Ecto neural progenitor cell (in vitro differentiated cells): ENCODE measurements at regions not wholly inside any gene's neighbourhood (a gene's known extent, or its start where the extent isn't known, plus 50 kb on each side); places are given as distances from the start of the nearest gene placed in this dataset.
"Not testable (repeated sequence)": the region's sequence is repeated elsewhere in the genome, so short reads cannot be mapped to it uniquely, and the experiment has no call there.

Experiments used
- DNase-seq: peaks from one replicate; pipeline ENCODE4 v3.0.0-alpha.2; 2018; ENCODE audit warnings: low spot score

DNA sequence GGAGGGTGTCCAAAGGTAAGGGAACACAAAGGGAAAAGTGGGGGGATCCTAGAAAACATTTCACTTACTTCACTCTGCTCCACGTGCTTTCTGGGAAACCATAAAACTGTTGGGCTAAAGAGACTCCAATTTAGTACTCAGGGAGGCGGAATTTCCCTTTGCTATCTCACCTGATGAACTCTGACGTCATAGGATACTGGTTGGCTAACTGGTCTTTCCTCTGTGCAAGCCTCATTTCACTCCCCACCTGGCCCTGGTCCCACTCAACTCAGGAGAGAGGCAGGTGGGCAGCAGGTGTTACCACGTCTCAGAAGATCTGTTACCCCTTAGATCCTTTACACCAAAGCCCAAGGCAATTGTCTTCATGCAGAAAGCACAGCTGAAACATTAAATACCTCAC lies 51.8 kb upstream of the PMAIP1 start:
- no peak for DNase-seq

DNA sequence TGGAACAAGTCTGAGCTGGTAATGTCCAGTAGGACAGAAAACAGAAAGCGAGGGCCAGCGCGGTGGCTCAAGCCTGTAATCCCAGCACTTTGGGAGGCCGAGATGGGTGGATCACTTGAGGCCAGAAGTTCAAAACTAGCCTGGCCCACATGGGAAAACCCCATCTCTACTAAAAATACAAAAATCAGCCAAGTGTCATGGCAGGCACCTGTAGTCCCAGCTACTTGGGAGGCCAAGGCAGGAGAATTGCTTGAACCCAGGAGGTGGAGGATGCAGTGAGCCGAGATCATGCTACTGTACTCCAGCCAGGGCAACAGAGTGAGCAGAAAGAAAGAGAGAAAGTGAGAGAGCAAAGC lies 52.3 kb upstream of the PMAIP1 start:
- DNase-seq = not testable (repeated sequence)

DNA sequence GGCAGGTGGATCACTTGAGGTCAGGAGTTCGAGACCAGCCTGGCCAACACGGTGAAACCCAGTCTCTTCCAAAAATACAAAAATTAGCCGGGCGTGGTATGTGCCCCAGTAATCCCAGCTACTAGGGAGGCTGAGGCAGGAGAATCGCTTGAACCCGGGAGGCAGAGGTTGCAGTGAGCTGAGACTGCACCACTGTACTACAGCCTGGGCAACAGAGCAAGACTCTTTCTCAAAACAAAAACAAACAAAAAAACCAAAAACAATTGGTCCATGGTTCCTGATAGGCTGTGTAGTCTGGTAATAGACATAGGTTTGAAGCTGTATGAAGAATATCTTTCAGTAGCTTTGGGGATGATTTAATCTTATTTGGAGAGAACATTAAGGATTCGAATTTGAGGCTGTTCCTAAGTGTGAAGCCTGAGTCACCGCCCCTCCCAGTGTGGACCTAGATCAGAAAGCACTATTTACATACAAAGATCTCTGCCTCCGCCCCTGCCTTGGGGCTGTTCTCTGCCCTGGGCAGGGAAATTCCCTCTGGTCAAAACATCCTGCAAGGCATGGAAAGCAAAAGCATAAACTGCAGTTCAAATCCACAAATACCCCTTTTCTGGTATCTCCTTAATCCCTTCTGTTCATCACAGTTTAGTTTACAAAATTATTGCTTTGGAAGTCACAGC lies 52.8 kb upstream of the PMAIP1 start:
- DNase-seq = no peak

DNA sequence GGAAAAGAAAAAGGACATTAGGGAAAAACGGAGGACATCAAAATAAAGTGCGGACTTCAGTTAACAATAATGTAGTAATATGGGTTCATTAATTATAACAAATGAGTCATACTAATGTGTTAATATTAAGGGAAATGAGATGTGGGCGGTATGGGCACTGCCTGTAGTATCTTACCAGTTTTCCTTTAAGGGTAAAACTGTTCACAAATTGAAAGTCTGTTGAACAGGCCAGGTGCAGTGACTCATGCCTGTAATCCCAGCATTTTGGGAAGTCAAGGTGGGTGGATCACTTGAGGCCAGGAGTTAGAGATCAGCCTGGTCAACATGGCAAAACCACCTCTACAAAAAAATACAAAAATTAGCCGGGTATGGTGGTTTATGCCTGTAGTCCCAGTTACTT lies 56.8 kb upstream of the PMAIP1 start:
- no peak for DNase-seq

DNA sequence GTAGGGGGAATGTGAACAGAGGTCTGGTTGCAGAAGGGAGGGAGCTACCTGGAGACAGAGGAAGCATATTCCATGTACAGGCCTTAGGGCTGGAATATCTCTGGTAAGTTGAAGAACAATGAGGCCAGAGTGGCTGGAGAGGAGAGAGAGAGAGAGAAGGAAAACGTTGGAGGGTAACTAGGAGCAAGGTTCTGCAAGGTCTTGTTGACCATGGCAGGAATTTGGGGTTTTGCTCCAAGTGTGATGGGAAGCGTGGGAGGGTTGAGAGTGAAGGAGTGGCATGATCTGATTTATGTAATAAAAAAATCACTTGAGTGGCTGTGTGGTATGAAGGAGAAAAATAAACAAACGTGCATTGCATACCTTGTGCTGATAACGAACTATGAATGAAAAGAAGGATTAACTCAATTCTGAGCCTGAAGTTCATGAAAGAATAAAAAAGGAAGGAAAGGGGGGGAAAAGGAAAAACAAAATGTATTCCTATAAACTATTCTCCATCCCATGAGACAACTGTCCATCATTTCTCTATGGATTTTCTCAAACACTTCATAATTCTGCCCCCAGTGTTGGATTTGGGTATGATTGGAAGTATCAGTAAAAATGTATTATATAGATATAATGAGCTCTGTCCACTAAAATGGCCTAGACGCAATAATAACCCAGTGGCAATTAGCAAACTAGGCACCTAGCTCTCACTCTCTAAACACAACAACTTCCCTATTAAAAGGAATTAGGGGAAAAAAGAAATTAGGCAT lies 59.7 kb upstream of the PMAIP1 start:
- no peak for DNase-seq

DNA sequence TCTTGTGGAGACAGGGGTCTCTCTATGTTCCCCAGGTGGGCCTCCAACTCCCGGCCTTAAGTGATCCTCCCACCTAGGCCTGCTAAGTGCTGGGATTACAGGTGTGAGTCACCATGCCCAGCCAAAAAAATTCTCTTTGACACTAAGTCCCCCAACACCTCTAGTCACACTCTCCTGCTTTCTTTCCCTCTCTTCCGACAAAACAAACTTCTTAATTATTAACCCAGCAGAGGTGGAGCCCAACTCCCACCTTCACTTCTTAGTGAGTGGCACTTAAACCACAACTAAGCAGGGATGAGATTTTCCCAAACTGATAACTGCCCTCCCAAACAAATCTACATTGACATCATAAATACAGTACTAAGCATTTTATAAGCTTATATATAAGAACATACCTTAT lies 60.5 kb upstream of the PMAIP1 start:
- no peak for DNase-seq

DNA sequence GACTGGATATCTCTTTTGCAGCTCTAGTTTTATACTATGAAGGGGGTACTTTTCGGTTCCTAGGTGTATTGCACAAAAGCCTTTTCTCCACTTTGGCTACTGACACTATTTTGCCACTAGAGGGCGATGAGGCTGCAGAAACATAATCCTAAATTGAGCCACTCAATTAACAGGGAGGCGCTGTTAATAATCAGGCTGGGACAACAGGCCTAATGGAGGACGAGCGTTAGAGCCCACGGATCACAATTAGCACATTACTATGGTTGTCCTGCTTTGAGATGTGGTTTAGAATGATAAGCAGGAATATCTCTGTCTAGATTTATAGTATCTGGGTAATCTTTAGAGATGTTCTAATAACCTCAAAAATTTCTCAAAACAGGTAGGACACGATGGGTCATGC lies 62.2 kb upstream of the PMAIP1 start:
- peak; percentile 51 for DNase-seq

DNA sequence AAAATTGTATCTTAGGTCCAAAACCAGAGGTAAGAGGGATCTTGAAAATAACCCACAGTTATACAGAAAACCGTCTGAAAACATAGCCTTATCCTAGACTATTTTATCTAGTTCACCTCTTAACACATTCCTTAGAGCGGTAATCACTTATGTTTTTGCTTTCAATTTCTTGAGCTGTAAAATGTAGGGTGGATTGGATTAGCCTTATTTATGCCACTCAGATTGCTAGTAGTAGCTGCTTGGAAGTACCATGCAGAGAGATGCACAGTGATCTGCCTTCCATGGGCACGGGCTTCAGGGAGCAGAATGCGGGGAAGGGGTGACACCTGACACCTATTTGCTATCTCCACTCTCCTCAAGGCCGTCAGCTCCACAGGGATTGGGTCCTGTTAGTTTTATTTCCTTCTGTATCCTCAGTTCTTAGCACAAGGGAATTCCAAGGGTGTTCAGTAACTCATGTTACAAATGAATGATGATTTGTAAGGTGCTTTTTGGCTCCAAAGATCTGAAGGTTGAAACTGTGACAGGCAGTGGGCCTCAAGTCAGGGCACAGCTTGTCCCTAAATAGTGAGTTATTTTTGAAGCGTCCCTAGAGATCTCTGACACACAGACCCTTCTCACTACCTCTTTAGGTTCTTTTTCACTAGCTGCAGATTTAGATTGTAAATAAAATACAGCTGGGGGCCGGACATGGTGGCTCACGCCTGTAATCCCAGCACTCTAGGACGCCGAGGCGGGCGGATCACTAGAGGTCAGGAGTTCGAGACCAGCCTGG lies 64.0 kb upstream of the PMAIP1 start:
- DNase-seq = no peak

DNA sequence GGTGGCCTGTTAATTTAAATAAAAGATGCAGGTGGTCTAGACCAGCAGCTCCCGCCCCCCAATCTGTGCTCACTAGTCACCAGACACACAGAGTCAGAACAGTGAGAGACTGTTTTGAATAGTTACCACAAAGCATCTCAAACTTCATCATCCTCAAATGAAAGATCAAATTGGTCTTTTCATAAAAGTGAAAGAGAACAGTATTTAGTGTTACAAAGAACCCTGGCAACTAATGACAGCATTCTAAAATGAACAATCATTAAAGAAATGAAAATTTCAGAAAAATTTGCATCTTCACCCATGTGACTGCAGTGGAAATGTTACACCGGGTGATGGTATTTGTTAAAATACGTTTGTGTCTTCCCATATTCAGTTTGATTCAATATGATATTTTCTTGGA lies 65.5 kb upstream of the PMAIP1 start:
- no peak for DNase-seq

DNA sequence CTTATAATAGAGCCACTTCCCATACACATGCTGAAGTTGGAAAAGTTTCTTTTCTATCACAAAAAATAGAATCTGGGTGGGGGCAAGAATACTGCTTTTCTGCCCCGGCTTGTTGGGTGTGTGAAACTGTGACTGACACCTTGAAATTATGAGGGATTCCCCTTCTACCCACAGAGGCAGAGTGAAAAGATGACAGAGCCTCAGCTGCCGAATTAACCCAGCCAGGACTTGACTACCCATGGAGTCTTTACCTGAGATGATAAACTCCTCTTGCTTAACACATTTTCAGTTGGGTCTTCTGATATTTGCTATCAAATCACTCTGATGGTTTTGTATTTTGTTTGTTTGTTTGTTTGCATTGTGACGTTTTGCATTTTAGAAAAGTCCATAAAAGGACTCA lies 66.0 kb upstream of the PMAIP1 start:
- DNase-seq = no peak

DNA sequence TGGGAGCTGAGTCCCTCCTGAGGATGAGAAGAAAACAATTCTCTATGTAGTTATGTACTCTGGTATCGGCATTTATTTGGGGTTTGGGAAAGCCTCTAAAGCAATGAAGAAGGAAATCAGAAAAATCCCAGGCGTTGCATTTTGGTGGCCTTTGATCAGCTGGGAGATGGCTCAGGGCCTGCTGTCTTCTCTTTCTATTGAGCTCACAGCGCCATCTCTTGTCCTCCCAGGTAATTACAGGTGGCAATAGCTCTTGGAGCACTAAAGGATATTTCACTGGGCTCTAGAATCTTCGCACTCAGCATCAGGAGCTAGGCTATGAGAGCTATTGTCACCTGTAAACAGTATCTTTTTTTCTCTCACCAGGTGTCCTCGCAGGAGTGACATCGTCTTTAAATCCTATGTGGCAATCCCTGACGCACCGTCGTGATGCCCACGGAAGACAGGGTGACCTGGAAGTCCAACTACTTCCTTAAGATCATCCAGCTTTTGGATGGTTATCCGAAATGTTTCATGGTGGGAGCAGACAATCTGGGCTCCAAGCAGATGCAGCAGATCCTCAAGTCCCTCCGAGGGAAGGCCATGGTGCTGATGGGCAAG lies 76.1 kb upstream of the PMAIP1 start:
- peak; percentile 80 for DNase-seq

DNA sequence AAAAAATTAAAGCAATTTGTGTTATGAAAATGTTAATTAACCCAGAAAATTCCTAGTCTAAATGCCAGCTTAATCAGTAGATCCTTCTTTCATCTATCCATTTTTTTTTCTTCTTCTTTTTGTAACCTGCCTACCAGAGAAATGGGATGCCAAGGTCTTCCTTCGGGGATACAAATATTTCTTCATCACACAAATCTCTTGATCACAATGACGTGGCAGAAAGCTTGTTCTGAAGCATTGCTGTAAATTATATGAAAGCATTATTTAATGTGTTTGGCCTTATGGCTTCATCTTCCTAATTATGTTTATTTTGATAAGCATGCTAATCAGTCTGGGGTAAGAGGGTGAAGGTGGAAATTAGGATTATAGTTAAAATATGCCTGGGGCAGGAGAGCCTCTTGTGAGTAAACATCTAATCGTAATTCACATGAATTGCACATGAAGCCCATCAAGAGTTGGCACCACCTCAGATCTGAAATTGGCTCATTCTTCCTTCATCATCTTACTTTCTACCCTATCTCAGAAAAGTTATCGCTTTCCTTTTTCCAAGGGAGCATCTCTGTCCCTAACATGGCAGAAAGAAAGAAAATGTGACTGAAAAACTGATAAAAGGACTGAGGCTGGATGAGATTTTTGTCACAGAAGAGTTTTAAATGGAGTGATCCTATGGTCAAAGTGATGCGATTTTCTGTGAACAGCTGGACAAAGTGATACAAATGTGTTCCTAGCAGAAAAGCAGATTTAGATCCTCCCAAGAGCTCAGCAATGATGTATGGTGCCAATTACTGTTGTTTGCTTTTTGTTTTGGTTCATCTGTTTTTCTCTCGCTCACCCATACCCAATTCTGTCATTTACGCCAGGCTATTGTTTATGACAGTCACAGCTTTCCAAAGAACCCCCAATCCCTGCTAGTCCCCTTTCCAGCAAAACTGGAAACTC lies 76.9 kb upstream of the PMAIP1 start:
- DNase-seq = no peak

DNA sequence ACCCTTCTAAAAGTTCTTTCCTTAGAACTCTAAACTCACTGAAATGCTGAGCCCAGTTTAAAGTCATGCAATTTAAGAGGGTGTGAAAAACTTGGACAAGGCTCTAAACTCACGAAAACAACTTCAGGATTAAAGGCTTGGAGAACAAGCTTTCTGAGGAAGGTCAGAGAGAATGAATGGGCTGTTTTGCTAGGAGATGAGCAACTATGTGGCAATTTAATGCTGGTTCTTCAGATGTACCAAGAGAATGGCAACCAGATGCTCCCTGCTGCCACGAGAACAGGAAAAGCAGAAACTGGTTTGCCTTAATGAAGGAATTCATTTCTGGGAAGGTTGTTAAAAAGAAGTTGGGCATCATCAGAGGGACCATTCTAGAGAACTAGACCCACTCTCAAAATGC lies 77.8 kb upstream of the PMAIP1 start:
- no peak for DNase-seq

DNA sequence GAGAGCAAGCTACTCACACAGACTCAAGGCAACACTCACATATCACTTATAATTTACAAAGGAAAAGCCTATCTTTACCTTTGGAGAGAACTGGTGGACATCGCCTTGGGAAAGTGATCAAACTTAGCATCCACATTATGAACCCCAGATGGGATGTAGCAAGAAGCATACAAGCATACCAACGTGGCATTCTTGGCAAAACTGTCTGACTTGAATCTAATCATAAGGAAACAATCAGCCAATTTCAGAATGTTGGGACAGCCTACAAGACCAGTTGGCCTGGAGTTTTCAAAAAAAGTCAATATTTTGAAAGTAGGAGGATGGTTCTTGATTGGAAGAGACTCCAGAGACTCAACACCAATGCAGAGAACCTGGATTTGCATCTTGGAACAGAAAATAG lies 79.1 kb upstream of the PMAIP1 start:
- no peak for DNase-seq

DNA sequence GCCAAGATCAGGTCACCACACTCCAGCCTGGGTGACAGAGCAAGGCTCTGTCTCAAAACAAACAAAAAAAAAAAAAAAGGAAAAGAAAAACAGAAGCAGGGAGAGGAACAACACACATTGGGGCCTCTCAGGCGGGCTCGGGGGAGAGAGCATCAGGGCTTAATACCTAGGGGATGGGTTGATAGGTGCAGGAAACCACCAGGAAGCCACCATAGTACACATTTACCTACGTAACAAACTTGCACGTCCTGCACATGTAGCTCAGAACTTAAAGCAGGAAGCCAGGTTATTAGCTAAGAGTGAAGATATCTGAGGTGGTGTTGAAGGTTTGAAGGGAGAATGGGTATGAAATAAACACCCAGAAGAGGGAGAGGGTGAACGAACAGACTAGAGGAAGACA lies 81.0 kb upstream of the PMAIP1 start:
- DNase-seq = no peak

DNA sequence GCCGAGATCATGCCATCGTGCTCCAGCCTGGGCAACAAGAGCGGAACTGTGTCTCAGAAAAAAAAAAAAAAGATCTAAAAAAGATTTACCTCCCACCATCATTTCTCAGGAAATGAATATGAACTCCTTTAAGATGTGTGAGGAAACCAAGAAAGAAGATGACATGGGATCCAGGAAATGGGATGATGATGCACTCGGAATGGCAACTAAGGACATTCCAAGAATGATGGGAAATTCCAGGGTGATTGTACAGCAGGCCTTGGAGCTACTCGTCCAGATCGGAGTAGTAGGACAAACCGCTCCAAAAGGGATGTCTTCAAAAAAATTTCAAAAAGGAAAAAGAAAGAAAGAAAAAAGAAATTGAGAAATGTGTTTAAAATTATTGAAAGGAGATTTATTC lies 84.9 kb upstream of the PMAIP1 start:
- no peak for DNase-seq

DNA sequence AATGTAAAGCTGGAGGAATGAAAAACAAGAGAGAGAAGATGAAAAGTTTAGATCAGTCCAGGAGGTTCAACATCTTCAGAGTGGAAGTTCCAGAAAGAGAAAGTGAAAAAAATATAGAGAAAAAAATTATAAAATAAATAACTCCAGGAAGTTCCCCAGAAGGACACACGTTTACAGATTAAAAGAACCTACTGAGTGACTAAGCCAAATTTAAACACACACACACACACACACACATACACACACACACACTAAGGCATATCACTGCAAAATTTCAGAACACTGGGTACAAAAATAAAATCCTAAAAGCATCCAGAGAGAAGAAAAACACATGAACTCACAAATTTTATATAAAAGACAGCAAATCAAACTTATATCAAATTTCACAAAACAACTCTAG lies 85.9 kb upstream of the PMAIP1 start:
- DNase-seq = no peak

DNA sequence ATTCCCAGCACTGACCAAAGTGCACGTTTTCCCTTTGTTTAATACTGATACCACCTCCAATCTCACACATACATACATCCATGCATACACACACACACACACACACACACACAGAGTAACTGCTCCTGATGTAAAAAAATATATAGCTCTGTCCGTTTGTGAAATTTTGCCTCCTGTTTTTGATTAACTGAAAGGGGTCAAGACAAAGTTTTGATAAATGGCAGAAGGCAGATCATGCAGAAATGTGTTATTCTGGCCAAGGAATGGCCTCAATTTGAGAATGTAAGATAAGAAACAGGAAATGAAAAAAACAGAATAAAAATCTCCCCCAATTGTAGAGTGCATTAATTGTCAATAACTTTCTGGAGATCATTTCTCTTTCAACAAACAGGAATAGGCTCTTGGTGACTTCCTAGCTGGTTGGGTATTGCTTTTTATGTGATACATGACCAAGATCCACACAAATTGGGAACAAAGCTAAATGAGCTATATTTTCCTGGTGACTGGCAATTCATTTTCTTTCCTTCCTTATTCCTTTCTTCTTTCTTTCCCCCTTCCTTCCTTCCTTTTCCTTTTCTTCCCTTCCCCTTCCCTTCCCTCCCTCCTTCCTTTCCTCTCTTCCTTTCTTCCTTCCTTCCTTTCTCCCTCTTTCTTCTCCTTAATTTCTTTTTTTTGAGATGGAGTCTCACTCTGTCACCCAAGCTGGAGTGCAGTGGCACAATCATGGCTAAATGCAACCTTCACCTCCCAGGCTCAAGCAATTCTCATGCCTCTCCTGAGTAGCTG lies 88.9 kb upstream of the PMAIP1 start:
- DNase-seq = no peak

DNA sequence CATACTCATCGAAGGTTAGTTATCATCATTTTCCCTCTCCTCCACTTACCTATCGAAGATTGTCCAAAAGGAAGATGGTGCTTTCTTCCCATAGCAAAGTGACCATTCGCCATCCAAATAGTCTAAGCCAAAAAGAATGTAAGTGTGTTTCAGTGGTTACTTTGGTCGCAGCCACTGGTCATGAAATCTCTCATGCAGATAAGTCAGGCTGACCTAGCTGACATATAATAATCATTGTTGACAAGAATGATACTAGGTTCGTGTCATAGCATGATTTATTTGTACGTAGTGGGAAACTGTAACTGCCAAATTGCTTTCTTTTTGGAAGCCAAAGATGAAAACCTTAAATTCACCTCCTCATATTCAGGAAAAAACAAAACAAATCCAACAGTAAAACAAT lies 89.6 kb upstream of the PMAIP1 start:
- no peak for DNase-seq

DNA sequence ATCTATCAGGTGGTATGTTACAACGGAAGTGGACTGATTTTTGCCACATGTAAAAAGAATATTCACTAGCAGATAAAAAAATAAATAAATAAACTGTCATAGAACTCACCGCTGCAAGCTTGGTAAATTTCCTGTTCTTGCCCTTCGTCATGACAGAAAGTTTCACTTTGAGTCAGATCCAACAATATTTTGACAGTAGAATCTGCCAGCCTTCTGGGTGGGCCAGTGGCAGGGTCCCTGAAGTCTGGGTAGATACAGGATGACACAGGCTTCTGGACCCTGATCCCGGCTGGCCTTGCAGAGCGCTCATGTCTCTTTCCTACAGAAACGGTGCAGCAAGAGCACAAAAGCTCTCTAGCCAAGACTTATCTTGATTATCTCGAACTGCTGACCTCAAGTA lies 97.8 kb upstream of the PMAIP1 start:
- DNase-seq = no peak

DNA sequence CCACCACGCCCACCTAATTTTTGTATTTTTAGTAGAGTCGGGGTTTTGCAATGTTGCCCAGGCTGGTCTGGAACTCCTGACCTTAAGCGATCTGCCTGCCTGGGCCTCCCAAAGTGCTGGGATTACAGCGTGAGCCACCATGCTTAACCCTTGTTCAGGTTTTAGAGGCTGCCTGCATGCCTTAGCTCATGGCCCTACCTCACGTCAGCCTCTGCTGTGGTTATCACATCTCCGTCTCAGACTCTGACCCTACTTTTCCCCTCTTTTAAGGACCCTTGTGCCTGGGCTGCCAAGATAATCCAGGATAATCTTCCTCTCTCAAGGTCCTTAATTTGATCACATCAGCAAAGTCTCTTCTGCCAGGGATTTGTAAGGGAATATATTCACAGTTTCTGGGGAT lies 98.2 kb upstream of the PMAIP1 start:
- no peak for DNase-seq
